ENCODE measurements at regions not wholly inside any gene's neighbourhood (a gene's known extent, or its start where the extent isn't known, plus 50 kb on each side); places are given as distances from the start of the nearest gene placed in this dataset.

GRCh38 chr11:112369374-112369773, 108.7 kb upstream of the PLET1 start:
- Histone ChIP-seq H3K4me3 (ENCODE audit: low read length) (no peak overlapping the region), H3K4me1 (ENCODE audit: insufficient read depth, low read length) (no peaks in the 10 kb centered on the region), H3K27ac (ENCODE audit: low read depth in 1 of 2, low read length in 2 of 2) (no peak overlapping the region), H3K9me3 (ENCODE audit: control insufficient read depth in 1 of 2, insufficient read depth in 1 of 2, low read length in 2 of 2) (no peaks in the 10 kb centered on the region), H3K36me3 (ENCODE audit: insufficient read depth, low read length) (no peaks in the 10 kb centered on the region), H3K27me3 (ENCODE audit: control insufficient read depth in 1 of 2, insufficient read depth in 2 of 2, low read length in 2 of 2) (no peaks in the 10 kb centered on the region)
- no peak for TF ChIP-seq CTCF (IDR thresholded peaks at IDR 0.05)
- Mint-ChIP-seq H3K27me3 (no peaks in the 10 kb centered on the region), H3K9me3 (no peaks in the 10 kb centered on the region), H3K4me3 (no peak overlapping the region), H3K27ac (no peak overlapping the region), H3K36me3 (ENCODE audit: low read depth) (peaks cover 9% of the 10 kb centered on the region), H3K4me1 (ENCODE audit: low read depth) (no peaks in the 10 kb centered on the region)
- ChIA-PET POLR2A (no interaction called here), CTCF (no interaction called here)
- intact Hi-C loops (cut with DNase I, micrococcal nuclease) = no loop called here
- DNase-seq (no peak), ATAC-seq (ENCODE audit: poor library complexity) (no peak)

GRCh38 chr11:112369916-112370315, 109.3 kb upstream of the PLET1 start:
- no peak for ATAC-seq (ENCODE audit: poor library complexity)
- intact Hi-C loops (cut with DNase I, micrococcal nuclease) = no loop called here
- Histone ChIP-seq H3K27me3 (ENCODE audit: control insufficient read depth in 1 of 2, insufficient read depth in 2 of 2, low read length in 2 of 2) (no peaks in the 10 kb centered on the region), H3K9me3 (ENCODE audit: control insufficient read depth in 1 of 2, insufficient read depth in 1 of 2, low read length in 2 of 2) (no peaks in the 10 kb centered on the region), H3K27ac (ENCODE audit: low read depth in 1 of 2, low read length in 2 of 2) (no peak overlapping the region), H3K4me3 (ENCODE audit: low read length) (no peak overlapping the region), H3K4me1 (ENCODE audit: insufficient read depth, low read length) (no peaks in the 10 kb centered on the region), H3K36me3 (ENCODE audit: insufficient read depth, low read length) (no peaks in the 10 kb centered on the region)
- Mint-ChIP-seq H3K4me3 (no peak overlapping the region), H3K9me3 (no peaks in the 10 kb centered on the region), H3K4me1 (ENCODE audit: low read depth) (no peaks in the 10 kb centered on the region), H3K27ac (no peak overlapping the region), H3K36me3 (ENCODE audit: low read depth) (peaks cover 9% of the 10 kb centered on the region), H3K27me3 (no peaks in the 10 kb centered on the region)
- POLR2A ChIA-PET = no interaction called here
- CTCF ChIA-PET = no interaction called here
- DNase-seq = no peak
- no peak for TF ChIP-seq CTCF (IDR thresholded peaks at IDR 0.05)

- no peak overlapping the region for H3K4me3 Mint-ChIP-seq
- no peaks in the 10 kb centered on the region for H3K4me1 Mint-ChIP-seq (ENCODE audit: low read depth)
- POLR2A ChIA-PET = no interaction called here
- no peaks in the 10 kb centered on the region for H3K9me3 ChIP-seq (ENCODE audit: control insufficient read depth in 1 of 2, insufficient read depth in 1 of 2, low read length in 2 of 2)
- H3K4me1 ChIP-seq (ENCODE audit: insufficient read depth, low read length) = no peaks in the 10 kb centered on the region
- H3K36me3 ChIP-seq (ENCODE audit: insufficient read depth, low read length) = no peaks in the 10 kb centered on the region
- no peaks in the 10 kb centered on the region for H3K27me3 Mint-ChIP-seq
- CTCF ChIA-PET = no interaction called here
- H3K27ac Mint-ChIP-seq = no peak overlapping the region
- H3K27ac ChIP-seq (ENCODE audit: low read depth in 1 of 2, low read length in 2 of 2) = no peak overlapping the region
- DNase-seq (no peak), ATAC-seq (ENCODE audit: poor library complexity) (no peak)
- peaks cover 4% of the 10 kb centered on the region for H3K36me3 Mint-ChIP-seq (ENCODE audit: low read depth)
- TF ChIP-seq CTCF (IDR thresholded peaks at IDR 0.05) = no peak
- intact Hi-C loops (cut with DNase I, micrococcal nuclease) = no loop called here
- no peaks in the 10 kb centered on the region for H3K27me3 ChIP-seq (ENCODE audit: control insufficient read depth in 1 of 2, insufficient read depth in 2 of 2, low read length in 2 of 2)
- H3K4me3 ChIP-seq (ENCODE audit: low read length) = no peak overlapping the region
- H3K9me3 Mint-ChIP-seq = no peaks in the 10 kb centered on the region
These were observed 114.0 kb upstream of the PLET1 start for GRCh38 chr11:112374486-112375140.

Measured in CD4-positive, alpha-beta T cell (primary cell).